Panc1 (cell line): ENCODE measurements at regions not wholly inside any gene's neighbourhood (a gene's known extent, or its start where the extent isn't known, plus 50 kb on each side); places are given as distances from the start of the nearest gene placed in this dataset.

Experiments used
- POLR2AphosphoS5 ChIP-seq: IDR thresholded peaks from 2 replicates; pipeline ENCODE4 v1.6.1; 2012; ENCODE audit warnings: mild to moderate bottlenecking, low read depth, low read length, moderate library complexity
- SIN3A ChIP-seq: IDR thresholded peaks from 2 replicates; pipeline ENCODE4 v1.6.1; 2012; ENCODE audit warnings: low read depth, mild to moderate bottlenecking, low read length, moderate library complexity, borderline replicate concordance; ENCODE audit not compliant: insufficient read depth
- TCF7L2 ChIP-seq: IDR thresholded peaks from 2 replicates; pipeline ENCODE4 v1.6.1; 2011; ENCODE audit warnings: mild to moderate bottlenecking, low read depth, low read length, inconsistent platforms
- TF ChIP-seq, protein P1 (sequence below): fragments of 450-650 bp; IDR thresholded peaks from 2 replicates; pipeline ENCODE4 v1.5.1; 2017; ENCODE audit warnings: mild to moderate bottlenecking
- TF ChIP-seq, protein P2 (sequence below), 2 experiments: IDR thresholded peaks; 2 replicates each; pipeline ENCODE4 v1.6.1; 2011 to 2012; ENCODE audit warnings: low read depth in 2 of 2, control low read depth in 1 of 2, low read length in 1 of 2, mild to moderate bottlenecking in 1 of 2, moderate library complexity in 1 of 2; ENCODE audit not compliant: insufficient read depth in 1 of 2

DNA sequence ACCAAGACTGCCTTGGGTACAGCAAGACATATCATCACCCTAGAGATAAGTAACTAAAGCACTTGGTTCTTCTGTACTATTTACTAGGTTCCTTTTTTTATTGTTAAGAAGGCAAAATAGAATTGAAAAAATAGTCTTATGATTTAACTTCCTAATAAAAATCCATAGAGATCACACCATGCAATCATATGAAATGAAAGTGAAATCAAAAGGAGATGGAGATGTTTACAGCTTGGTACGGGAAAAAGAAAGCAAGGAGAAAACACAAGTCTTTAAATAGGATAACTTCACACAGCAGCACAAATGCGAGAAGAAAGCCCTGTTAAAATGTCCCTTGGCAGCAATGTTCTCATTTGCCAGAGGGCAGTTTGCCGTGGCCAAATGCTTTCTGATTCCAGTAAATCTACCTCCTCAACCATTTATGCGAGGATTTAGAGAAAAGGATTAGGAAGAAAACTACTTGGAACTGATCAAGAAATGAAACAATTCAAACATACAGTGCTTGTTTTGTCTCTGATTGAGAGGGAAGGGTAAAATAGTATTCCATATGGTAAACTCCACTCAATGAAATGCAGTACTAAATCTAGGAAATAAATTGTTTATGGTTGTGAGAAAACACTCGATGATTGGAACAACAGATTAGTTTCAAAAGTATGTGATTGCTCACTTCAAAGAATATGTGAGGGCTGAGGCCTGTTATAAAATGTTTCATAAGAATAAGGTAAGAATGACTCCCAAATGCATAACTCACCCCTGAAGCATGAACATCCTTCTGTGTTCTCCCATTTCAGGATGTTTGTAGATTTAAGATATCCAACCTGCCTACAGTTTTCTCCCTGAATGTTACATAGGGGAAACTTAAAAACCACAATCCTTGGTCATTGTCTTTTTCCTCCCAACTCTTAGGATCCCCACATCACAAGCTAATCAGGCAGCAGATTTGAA is 487.8 kb downstream of the DACH1 start:
- TF ChIP-seq, protein P1, sequence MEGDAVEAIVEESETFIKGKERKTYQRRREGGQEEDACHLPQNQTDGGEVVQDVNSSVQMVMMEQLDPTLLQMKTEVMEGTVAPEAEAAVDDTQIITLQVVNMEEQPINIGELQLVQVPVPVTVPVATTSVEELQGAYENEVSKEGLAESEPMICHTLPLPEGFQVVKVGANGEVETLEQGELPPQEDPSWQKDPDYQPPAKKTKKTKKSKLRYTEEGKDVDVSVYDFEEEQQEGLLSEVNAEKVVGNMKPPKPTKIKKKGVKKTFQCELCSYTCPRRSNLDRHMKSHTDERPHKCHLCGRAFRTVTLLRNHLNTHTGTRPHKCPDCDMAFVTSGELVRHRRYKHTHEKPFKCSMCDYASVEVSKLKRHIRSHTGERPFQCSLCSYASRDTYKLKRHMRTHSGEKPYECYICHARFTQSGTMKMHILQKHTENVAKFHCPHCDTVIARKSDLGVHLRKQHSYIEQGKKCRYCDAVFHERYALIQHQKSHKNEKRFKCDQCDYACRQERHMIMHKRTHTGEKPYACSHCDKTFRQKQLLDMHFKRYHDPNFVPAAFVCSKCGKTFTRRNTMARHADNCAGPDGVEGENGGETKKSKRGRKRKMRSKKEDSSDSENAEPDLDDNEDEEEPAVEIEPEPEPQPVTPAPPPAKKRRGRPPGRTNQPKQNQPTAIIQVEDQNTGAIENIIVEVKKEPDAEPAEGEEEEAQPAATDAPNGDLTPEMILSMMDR, result no peak
- TF ChIP-seq TCF7L2 (no peak), SIN3A (no peak), POLR2AphosphoS5 (no peak)
- TF ChIP-seq, protein P2, sequence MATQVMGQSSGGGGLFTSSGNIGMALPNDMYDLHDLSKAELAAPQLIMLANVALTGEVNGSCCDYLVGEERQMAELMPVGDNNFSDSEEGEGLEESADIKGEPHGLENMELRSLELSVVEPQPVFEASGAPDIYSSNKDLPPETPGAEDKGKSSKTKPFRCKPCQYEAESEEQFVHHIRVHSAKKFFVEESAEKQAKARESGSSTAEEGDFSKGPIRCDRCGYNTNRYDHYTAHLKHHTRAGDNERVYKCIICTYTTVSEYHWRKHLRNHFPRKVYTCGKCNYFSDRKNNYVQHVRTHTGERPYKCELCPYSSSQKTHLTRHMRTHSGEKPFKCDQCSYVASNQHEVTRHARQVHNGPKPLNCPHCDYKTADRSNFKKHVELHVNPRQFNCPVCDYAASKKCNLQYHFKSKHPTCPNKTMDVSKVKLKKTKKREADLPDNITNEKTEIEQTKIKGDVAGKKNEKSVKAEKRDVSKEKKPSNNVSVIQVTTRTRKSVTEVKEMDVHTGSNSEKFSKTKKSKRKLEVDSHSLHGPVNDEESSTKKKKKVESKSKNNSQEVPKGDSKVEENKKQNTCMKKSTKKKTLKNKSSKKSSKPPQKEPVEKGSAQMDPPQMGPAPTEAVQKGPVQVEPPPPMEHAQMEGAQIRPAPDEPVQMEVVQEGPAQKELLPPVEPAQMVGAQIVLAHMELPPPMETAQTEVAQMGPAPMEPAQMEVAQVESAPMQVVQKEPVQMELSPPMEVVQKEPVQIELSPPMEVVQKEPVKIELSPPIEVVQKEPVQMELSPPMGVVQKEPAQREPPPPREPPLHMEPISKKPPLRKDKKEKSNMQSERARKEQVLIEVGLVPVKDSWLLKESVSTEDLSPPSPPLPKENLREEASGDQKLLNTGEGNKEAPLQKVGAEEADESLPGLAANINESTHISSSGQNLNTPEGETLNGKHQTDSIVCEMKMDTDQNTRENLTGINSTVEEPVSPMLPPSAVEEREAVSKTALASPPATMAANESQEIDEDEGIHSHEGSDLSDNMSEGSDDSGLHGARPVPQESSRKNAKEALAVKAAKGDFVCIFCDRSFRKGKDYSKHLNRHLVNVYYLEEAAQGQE (IDR thresholded peaks at IDR 0.05; ENCODE audit: insufficient read depth in 1 of 2, low read depth in 2 of 2, low read length in 1 of 2), result no peak
